GM19397 (cell line): ENCODE measurements at regions not wholly inside any gene's neighbourhood (a gene's known extent, or its start where the extent isn't known, plus 50 kb on each side); places are given as distances from the start of the nearest gene placed in this dataset.

Source experiments
- ATAC-seq: cut with Tn5 transposase; IDR thresholded peaks from one replicate; pipeline ENCODE4 v1.9.1; 2021; ENCODE audit warnings: mild to moderate bottlenecking, moderate library complexity; ENCODE audit not compliant: unreplicated experiment

DNA sequence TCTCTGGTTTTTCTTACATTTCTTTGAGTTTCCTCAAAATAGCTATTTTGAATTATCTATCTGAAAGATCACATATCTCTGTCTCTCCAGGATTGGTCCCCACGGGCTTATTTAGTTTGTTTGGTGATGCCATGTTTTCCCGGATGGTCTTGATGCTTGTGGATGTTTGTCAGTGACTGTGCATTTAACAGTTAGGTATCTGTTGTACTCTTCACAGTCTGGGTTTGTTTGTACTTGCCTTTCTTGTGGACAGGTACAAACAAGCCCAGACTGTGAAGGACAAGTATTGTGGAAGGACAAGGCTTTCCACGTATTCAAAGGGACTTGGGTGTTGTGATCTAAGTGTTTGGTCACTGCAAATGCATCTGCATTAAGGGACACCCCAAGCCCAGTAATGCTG is 49.9 kb upstream of the TOP1 start:
- no peak for ATAC-seq
